ENCODE measurements at regions not wholly inside any gene's neighbourhood (a gene's known extent, or its start where the extent isn't known, plus 50 kb on each side); places are given as distances from the start of the nearest gene placed in this dataset.

DNA sequence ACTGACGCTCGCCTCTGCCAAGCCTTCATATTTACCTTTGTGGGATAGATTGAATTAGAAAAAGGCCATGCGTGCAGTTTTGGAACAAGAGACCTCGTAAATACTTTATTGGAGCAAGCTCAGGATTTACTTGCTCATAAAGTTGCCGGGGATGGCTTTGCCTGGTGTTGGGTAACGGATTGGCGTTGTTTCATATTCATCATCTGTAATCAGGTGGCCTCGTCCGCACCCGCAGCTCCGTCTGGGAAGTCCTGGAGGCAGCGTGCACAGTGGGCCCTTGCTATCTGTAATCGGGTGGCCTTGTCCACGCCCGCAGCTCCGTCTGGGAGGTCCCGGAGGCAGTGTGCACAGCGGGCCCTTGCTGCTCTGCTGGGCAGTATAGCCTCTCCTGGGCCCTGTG lies 1209.3 kb downstream of the BRD1 start:
- TF ChIP-seq CTCF (IDR thresholded peaks at IDR 0.05) (no peak), POLR2A (IDR thresholded peaks at IDR 0.05) (no peak), EP300 (IDR thresholded peaks at IDR 0.05) (no peak)
